Endometrium (tissue), 2 donors: ENCODE measurements at regions not wholly inside any gene's neighbourhood (a gene's known extent, or its start where the extent isn't known, plus 50 kb on each side); places are given as distances from the start of the nearest gene placed in this dataset.

ENCODE experiments used
- FAIRE-seq: peaks from 2 replicates; lab custom pipeline; 2012; peaks lifted over from hg19 to GRCh38; lab: Jason Lieb, UNC
- donor health status: control.
- donor health status: control.

DNA sequence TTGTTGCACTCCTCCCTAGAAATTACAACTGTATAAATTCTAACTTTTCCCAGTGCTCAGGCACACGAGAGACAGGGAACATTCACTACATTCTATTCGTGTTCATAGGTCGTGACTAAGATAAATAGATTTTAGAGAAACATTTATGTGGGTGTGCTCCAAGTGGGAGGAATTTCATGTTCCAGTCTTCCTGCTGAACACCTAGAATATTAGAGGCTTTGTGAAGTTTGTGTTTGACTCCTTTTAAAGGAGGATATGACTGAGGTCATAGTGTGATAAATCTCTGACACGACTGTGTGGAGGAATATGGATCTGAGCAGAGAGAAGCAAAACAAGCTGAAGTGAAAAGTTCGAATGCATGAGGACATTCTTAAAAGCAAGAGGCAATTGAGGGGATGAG lies 355.3 kb downstream of the ZSWIM6 start:
- no peak for FAIRE-seq

GRCh38 chr5:61689153-61689846 lies 357.2 kb downstream of the ZSWIM6 start:
- no peak for FAIRE-seq

- no peak for FAIRE-seq
Measured at GRCh38 chr5:61697809-61698558, 365.9 kb downstream of the ZSWIM6 start.

DNA sequence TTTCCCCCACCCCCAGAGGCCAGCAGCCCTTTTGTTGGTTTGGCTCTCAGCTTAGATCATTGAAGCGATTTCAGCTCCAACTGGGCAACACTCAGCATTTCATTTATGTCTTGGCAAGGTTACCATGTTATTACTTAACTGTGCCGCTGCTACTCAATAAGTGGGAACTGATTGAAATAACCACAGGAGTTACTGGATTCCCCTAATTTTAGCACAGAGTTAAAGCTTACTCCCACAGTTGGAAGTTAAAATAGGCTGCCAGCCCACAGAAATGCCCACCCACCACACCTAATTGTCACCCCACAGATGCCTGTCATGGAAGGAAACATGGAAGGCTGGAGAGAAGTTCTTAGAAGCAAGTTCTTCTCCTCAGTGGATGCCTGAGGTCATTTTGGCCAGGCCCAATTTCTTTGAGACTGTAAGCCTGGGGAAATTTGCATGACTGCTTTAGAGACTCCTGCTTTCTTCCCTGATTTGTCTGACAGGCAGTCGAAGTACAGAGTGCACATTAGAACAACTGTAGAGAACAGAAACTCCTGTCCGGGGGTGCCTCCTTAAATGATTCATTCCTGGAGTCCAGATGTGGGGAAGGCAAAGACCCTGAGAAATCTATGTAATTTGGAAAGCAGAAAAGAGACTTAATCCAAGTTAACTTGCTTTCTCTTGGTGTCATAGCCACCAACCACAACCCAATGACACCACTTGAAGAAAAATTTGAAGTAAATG lies 370.0 kb downstream of the ZSWIM6 start:
- FAIRE-seq: no peak

DNA sequence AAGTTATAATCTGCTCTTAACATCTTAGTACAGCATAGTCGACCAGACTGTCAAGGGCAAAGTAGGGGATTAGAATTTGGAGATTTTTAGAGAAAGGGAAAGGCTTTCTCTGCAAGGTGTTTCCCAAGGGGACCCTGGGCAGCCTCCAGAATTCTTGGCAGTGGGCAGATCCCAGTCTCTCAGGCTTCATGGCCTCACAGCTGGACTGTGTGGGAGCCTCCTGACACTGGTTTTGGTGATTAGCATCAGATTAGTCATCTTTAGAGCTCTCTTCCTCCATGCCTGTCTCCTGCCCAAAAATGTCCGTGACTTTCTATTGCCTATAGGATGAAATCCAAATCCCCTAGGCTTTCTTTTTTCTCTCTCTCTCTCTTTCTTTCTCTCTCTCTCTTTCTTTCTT lies 370.7 kb downstream of the ZSWIM6 start:
- FAIRE-seq: no peak

- no peak for FAIRE-seq
Measured at GRCh38 chr5:61704289-61704688, 372.2 kb downstream of the ZSWIM6 start.

DNA sequence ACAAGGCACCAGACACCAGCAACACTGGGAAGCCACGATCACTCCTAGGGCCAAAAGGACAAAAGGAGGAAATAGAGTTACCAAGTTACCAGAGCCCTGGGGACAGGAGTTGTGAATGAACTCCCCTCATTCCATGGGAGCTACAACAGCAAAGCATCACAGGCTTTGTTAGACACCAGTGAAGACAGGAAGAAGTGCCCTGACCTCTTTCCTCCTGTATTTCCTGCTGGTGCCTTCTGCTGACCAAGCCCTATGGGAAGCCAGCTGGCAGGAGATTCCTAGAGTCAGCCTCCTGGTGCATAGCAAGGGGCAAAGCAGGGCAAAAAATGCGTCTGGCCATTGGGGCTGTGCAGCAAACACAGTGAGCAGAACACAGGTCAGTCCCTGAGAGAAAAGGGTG lies 374.7 kb downstream of the ZSWIM6 start:
- no peak for FAIRE-seq

GRCh38 chr5:61719124-61719523 lies 387.1 kb downstream of the ZSWIM6 start:
- FAIRE-seq: no peak

DNA sequence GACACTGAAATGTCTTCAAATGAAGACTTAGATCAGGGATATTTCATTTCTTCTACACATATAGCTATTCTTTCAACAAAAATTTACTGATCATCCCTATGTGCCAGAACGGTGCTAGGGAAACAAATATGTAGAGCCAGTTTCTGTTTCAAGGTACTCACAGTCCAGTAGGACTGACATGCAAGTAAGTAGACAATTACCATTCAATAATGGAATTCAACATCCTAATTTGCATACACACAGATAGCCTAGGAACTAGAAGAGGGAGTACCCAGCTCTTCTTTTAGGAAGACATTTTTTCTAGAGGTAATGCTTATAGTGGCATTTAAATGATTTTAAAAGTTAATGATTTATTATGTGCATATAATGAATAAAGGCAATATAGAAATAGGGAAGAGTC lies 388.8 kb downstream of the ZSWIM6 start:
- no peak for FAIRE-seq

- no peak for FAIRE-seq
Measured at GRCh38 chr5:61724102-61724501, 392.0 kb downstream of the ZSWIM6 start.

- no peak for FAIRE-seq
Measured at GRCh38 chr5:61728287-61728686, 396.2 kb downstream of the ZSWIM6 start.

DNA sequence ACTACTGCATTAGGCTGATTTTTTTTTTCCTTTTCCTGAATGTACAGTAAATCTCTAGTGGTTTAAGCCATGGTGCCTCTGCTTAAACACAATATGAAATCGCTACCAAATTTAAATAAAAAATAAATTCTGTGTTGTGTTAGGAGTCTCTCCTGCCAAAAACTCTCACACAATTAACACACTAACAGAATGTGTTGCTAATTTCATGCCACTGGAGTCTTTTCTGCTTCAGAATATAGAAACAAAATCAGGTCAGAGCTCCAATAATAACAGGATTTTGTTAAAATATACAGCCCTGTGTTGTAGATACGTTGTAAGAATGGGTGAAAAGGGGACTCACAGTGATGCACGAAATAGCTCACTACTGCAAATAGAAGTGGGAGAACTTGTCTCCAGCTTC lies 398.8 kb downstream of the ZSWIM6 start:
- FAIRE-seq: no peak

DNA sequence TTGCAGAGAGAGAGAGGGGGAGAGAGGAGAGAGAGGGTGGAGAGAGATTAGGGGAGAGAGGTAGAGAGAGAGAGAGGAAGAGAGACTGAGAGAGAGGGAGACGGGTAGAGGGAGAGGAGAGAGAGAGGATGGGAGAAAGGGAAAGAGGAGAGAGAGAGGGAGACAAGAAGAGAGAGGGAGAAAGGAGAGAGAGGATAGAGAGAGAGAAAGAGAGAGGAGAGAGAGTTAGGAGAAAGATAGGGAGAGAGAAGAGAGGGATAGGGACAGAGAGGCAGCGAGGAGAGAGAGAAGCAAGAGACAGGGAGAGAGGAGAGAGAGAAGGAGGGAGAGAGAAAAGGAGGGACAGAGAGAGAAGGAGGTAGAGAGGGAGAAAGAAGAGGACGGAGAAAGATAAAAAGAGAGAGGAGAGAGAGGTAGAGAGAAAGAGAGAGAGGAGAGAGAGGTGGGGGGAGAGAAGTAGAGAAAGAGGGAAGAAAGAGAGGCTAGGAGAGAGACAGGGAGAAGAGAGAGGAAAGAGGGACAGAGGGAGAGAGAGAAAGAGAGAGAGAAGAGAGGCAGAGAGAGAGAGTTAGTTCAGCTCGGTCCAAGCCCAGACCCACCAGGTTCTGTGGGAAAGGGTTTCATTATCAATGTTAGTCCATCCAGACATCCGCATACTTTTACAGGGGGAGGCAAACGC lies 399.3 kb downstream of the ZSWIM6 start:
- no peak for FAIRE-seq

- FAIRE-seq: no peak
Measured at GRCh38 chr5:61731946-61732314, 399.9 kb downstream of the ZSWIM6 start.

- no peak for FAIRE-seq
Measured at GRCh38 chr5:61732369-61732768, 400.3 kb downstream of the ZSWIM6 start.

- FAIRE-seq: no peak
Measured at GRCh38 chr5:61732796-61733195, 400.7 kb downstream of the ZSWIM6 start.

- FAIRE-seq: no peak
Measured at GRCh38 chr5:61734001-61734400, 401.9 kb downstream of the ZSWIM6 start.

GRCh38 chr5:61734966-61735365 lies 402.9 kb downstream of the ZSWIM6 start:
- FAIRE-seq: no peak

DNA sequence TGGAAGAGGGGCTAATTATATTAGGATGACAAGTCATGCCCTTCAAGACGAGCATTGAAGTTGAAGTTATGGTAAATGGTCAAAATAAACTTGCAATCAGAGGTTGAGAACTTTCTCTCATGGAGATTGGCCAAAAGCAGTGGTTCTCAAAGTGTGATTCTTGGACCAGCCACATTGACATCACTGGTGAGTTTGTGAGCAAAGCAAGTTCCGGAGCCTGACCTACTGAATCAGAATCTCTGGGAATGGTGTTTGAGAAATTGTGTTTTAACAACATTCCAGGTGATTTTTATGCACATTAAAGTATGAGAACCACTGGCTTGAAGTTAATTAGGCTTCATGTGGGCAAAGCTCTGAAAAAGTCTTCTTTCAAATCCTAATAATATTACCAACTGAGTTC lies 403.5 kb downstream of the ZSWIM6 start:
- no peak for FAIRE-seq

DNA sequence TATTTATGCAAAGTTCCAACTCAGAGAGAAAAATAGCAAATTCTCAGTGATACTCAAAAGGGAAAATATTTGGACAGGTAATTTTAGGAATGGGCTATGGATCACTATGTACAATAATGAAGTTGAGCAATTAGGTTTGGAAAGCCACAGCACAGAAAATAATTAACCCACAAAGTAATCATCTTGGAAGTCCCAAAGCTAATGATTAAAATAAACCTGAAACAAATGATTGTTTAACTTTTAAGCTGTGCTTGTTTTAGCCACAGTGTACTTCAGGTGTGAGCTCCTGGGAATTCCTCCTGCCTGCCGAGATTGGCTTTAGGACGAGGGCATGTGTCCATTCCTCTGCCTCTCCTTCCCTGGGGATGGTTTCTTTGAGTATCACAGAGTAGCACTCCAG lies 403.9 kb downstream of the ZSWIM6 start:
- no peak for FAIRE-seq

- no peak for FAIRE-seq
Measured at GRCh38 chr5:61737301-61737963, 405.4 kb downstream of the ZSWIM6 start.

DNA sequence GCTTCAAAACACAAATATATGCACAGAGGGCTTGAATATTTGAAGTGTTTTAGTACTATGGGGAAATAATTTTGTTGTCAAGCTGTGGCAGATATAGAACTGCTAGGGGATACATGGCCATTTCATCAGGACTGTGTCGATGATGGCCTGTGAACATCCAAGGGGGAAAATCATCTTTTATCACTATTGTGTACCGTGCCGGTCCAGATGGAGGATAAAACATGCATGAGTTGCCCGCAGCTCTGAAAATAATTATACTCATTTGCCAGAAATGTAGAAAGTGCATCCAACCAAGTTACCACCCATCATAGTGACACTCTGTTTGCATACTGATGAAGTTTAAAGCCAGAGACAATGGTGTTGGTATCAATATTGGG lies 405.9 kb downstream of the ZSWIM6 start:
- FAIRE-seq: no peak
